SK-N-MC (cell line): ENCODE measurements at regions not wholly inside any gene's neighbourhood (a gene's known extent, or its start where the extent isn't known, plus 50 kb on each side); places are given as distances from the start of the nearest gene placed in this dataset.

ENCODE experiments used
- DNase-seq: peaks from one replicate; pipeline ENCODE4 v3.0.0-alpha.2; 2011; ENCODE audit warnings: low read depth, low spot score
- H3K27ac ChIP-seq: fragments of 200-600 bp; sonication (generic); 2 replicates; pipeline ENCODE4 v1.5.1; 2016; ENCODE audit warnings: mixed run types
- H3K36me3 ChIP-seq: fragments of 200-600 bp; sonication (generic); 2 replicates; pipeline ENCODE4 v1.6.1; 2017; ENCODE audit warnings: antibody characterized with exemption, low read length, mixed read lengths; ENCODE audit not compliant: insufficient read depth
- H3K4me3 ChIP-seq: fragments of 200-600 bp; sonication (generic); 2 replicates; pipeline ENCODE4 v1.5.1; 2016
- H3K9ac ChIP-seq: fragments of 200-600 bp; sonication (generic); 2 replicates; pipeline ENCODE4 v1.8.0; 2017; ENCODE audit warnings: mixed run types, mixed read lengths; ENCODE audit not compliant: insufficient read length
- H3K9me3 ChIP-seq: fragments of 200-600 bp; sonication (generic); 2 replicates; pipeline ENCODE4 v1.6.1; 2017; ENCODE audit warnings: low read depth, mild to moderate bottlenecking, antibody characterized with exemption, low read length, moderate library complexity, mixed read lengths
- EZH2 ChIP-seq: fragments of 200-600 bp; sonication (generic); IDR thresholded peaks from one replicate; pipeline ENCODE4 v1.6.1; 2017; ENCODE audit warnings: antibody characterized with exemption
- FOXP2 ChIP-seq: optimal IDR thresholded peaks from 2 replicates; pipeline ENCODE3; 2011; ENCODE audit warnings: mild to moderate bottlenecking, moderate library complexity; ENCODE audit not compliant: insufficient read depth; ENCODE audit errors: extremely low read length, control extremely low read depth
- POLR2AphosphoS5 ChIP-seq: IDR thresholded peaks from 2 replicates; pipeline ENCODE4 v1.6.1; 2012; ENCODE audit warnings: mild to moderate bottlenecking, low read depth, low read length, borderline replicate concordance

DNA sequence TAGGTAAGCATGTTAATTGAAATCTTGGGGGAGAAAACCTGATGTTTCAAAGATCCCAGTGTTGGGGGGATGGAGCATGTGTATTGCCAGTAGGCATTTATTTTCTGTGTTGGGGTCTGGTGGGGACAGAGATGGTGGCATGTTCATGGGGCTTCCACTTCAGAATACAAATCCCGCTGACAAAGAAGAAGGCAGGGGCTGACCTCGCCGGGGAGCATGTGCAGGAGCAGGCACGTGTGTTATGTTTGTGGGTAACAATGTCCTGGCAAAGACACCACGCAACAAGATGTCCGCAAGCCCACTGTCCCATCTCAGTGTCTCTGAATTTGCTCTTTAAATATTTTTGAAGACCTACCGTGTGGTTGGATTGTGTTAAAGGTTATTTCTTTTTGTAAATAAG lies 164.5 kb downstream of the TEX29 start:
- TF ChIP-seq FOXP2 (no peak), POLR2AphosphoS5 (no peak), EZH2 (no peak)
- Histone ChIP-seq H3K4me3 (no peak overlapping the region), H3K9ac (no peak overlapping the region), H3K9me3 (no peaks in the 10 kb centered on the region), H3K36me3 (no peaks in the 10 kb centered on the region), H3K27ac (no peak overlapping the region)
- DNase-seq, result no peak

DNA sequence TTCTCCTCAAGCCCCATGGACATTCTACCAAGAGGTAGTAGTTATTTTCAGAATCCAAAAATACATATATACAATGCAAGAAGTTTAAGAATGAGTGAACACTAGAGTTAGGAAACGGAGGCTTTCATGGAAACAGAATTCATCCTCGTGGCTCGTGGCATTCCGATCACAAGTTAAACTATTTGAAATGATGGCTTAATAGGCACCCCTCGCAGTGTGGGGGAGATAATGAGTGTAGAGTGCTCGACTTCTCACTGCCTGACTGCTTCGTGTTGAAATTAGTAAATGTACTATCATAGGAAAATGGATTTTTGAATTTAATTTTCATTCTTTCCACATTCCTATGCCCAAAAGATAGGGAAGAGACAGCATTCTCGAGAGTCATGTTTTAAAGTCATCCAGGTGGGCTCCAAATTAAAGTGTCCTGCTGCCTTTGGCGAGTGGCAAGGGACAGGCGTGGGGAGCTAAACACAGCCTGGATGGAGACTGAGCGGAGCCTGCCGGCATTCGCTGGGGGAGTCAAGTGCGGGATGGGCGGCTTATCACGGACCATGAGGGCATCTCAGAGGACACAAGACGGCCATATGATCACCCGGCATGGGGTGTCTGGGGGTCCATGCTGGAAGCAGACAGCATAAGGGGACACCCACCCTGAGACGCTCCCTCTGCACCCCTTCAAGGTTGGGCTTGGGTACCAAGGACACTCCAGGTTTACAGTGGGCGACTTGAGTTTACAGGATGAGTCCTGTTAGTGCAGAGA lies 165.2 kb downstream of the TEX29 start:
- Histone ChIP-seq H3K36me3 (no peaks in the 10 kb centered on the region), H3K4me3 (no peak overlapping the region)

DNA sequence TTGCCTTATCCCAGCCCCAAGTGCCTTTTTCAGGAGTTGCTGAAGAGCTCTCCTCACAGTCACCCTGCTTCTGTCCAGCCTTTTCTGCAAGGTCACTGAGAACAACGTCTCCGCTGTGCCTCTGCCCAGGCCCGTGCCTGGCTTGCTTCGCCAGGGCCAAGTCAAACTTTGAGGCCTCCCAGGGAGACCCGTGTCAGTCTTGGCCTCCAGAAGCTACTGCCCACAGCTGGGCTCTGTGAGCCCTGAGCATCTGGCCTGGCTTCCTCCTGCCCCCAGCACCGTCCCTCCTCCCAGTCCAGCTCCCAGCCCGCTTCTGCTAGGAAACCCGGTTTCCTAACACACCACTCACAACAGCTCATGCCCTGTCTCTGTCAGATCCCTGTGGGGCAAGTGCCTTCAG lies 165.9 kb downstream of the TEX29 start:
- DNase-seq, result no peak
- H3K4me3 ChIP-seq, result no peak overlapping the region
- H3K27ac ChIP-seq, result no peak overlapping the region
- TF ChIP-seq POLR2AphosphoS5 (no peak), EZH2 (no peak)
- no peaks in the 10 kb centered on the region for H3K9me3 ChIP-seq
- no peaks in the 10 kb centered on the region for H3K36me3 ChIP-seq
- H3K9ac ChIP-seq, result no peak overlapping the region

More for the DNA sequence above, 165.2 kb downstream of the TEX29 start:
- H3K9me3 ChIP-seq, result no peaks in the 10 kb centered on the region
- no peak for DNase-seq
- no peak overlapping the region for H3K9ac ChIP-seq
- no peak overlapping the region for H3K27ac ChIP-seq
- TF ChIP-seq FOXP2 (no peak), POLR2AphosphoS5 (no peak), EZH2 (no peak)

DNA sequence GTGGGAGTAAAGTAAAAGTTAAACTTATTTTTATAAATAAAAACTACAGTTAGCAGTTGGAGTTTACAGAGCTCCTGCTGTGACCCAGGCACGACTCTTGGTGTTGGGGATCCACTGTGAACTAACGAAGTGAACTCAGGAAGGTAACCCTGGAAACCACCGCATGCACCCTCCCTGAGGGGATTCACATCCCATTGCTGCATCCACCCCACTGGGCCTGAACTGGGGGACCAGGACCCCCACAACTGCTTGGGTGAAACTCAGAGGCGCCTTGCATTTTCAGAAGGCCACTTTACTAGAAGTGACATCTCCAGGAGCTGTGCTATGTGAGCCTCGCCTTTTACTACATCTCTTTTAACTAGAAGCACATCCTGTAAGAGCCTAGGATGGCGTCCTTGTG lies 166.4 kb downstream of the TEX29 start:
- H3K9ac ChIP-seq, result no peak overlapping the region
- no peak overlapping the region for H3K4me3 ChIP-seq
- H3K27ac ChIP-seq, result no peak overlapping the region
- no peaks in the 10 kb centered on the region for H3K36me3 ChIP-seq
- H3K9me3 ChIP-seq, result no peaks in the 10 kb centered on the region
- no peak for TF ChIP-seq FOXP2
- no peak for TF ChIP-seq POLR2AphosphoS5
- TF ChIP-seq EZH2, result no peak
- no peak for DNase-seq

DNA sequence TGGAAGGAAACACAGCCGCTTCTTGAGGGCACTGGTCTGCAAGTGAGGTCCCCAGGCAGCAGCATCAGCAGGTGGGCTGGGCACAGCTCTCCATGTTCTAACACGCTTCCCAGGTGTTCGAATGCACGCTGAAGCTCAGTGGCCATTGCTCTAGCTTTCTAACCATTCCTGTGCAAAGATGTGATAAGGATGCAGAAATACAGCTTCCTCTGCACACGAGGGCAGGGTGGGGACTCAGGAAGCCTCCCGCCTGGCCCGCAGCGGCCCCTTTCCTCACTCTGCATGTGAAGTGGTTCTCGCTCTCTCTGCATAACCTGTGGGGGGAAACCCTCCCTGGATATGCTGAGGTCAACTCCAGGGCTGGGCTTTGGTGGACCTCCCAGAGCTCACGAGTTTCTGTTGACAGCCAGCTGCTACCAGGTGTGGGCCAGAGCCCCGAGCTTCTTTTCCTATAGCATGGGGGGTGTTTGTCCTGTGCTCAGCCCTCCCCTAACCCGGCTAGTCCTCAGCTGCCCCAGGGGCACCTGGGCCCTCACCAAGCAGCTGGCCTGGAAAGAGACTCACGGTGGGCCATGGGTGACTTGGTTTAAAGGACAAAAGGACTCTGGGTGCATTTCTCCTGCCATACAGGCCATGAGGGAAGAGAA lies 168.2 kb downstream of the TEX29 start:
- no peak for DNase-seq
- Histone ChIP-seq H3K9ac (no peak overlapping the region), H3K9me3 (no peaks in the 10 kb centered on the region), H3K36me3 (no peaks in the 10 kb centered on the region), H3K4me3 (no peak overlapping the region), H3K27ac (no peak overlapping the region)
- TF ChIP-seq EZH2, result no peak
- no peak for TF ChIP-seq FOXP2
- TF ChIP-seq POLR2AphosphoS5, result no peak

DNA sequence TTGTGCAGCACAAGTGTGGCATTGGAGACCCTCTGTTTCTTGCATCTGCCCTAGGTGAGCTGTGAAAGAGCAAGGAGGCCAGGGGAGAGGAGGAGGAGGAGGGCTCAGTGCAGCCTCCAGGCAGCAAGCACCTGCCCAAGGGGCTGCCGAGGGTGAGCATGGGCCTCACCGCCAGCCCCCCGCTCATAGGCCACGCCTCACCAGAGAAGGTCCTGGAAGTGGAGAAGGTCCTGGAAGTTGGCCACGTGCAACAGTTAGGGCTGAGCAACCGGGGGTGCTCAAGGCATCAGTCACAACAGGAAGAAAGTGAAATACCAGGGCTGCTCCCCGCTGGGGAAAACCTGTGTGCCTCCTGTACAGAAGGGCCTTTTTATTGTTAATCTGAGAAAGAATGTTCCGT lies 168.9 kb downstream of the TEX29 start:
- Histone ChIP-seq H3K4me3 (no peak overlapping the region), H3K9ac (no peak overlapping the region), H3K9me3 (no peaks in the 10 kb centered on the region), H3K36me3 (no peaks in the 10 kb centered on the region), H3K27ac (no peak overlapping the region)
- TF ChIP-seq FOXP2 (no peak), EZH2 (no peak), POLR2AphosphoS5 (no peak)
- no peak for DNase-seq

DNA sequence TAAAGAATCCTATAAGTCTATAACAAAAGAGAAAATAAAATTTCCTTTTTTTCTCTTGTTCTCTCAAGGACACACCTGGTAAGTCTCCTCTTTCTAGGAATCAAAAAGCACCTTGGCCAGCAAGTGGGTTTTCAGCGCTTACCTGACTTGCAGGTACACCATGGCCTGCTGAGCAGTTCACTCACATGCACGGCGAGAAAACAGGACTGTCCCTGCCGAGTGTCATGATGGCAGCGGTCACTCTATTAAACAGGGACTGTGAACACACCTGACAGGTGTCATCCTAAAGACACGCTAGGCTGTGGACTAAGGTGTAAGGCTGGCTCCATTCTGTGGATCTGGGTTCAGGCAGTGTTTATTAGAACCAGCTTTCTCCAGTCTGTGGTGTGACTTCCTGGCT lies 170.2 kb downstream of the TEX29 start:
- DNase-seq, result no peak
- TF ChIP-seq EZH2 (no peak), POLR2AphosphoS5 (no peak), FOXP2 (no peak)
- no peaks in the 10 kb centered on the region for H3K36me3 ChIP-seq
- H3K27ac ChIP-seq, result no peak overlapping the region
- H3K9ac ChIP-seq, result no peak overlapping the region
- no peaks in the 10 kb centered on the region for H3K9me3 ChIP-seq
- no peak overlapping the region for H3K4me3 ChIP-seq

DNA sequence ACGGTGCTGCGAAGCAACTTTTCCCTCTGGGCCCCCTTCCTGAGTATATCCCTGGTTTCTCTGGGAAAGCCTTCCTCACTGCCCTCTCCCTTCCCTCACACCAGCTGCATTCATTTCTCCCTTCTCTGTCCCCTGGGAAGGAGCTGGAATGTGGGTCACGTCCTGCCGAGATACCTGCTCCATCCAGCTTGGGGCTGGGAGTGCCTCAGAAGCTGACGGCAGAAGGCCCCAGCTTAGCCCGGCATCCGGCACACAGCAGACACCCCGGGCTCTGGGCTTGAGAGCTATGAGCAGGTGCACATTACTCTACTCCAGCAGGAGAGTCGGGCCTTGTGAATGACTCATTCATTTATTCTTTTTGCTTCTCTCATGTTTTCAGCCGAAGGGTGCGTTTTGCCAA lies 170.6 kb downstream of the TEX29 start:
- no peak for TF ChIP-seq EZH2
- no peak for TF ChIP-seq POLR2AphosphoS5
- no peak for TF ChIP-seq FOXP2
- no peak overlapping the region for H3K4me3 ChIP-seq
- H3K36me3 ChIP-seq, result no peaks in the 10 kb centered on the region

More for the DNA sequence above, 170.6 kb downstream of the TEX29 start:
- no peaks in the 10 kb centered on the region for H3K9me3 ChIP-seq
- no peak overlapping the region for H3K9ac ChIP-seq
- no peak for DNase-seq
- H3K27ac ChIP-seq, result no peak overlapping the region
